HG03457 (cell line): ENCODE measurements at regions not wholly inside any gene's neighbourhood (a gene's known extent, or its start where the extent isn't known, plus 50 kb on each side); places are given as distances from the start of the nearest gene placed in this dataset.

Experiments used
- ATAC-seq: cut with Tn5 transposase; IDR thresholded peaks from one replicate; pipeline ENCODE4 v1.9.1; 2021; ENCODE audit warnings: moderate number of reproducible peaks; ENCODE audit not compliant: unreplicated experiment

GRCh38 chr16:66315210-66315825 lies 51.2 kb upstream of the CDH5 start:
- peak; percentile 95 for ATAC-seq

GRCh38 chr16:66311306-66311705 lies 55.2 kb upstream of the CDH5 start:
- ATAC-seq = no peak

DNA sequence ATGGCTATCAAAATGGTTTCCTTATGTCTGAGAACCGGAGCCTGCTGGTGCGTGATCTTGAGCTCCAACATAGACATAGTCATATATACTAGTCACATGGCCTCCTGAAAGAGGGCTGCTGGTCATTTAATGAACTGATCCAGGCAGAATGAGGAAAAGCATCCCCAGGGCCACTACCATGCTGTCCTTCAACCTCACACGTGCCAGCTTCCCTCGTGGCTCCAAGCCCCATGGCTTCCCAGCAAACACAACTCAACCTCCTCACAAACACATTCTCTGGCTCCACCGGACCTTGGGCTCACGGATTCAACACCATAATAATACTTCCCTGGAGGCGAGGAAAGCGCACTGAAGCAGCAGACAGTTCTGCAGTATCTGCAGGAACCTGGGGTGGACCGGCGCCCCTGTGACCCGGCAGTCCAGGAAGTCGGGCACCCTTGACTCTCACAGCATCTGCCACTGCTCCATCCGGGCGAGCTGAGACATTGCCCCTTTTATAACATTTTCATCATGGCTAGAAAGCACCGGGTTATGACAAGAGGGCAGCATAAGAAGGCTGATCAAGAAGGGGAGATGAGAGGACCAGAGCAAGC lies 57.2 kb upstream of the CDH5 start:
- no peak for ATAC-seq

DNA sequence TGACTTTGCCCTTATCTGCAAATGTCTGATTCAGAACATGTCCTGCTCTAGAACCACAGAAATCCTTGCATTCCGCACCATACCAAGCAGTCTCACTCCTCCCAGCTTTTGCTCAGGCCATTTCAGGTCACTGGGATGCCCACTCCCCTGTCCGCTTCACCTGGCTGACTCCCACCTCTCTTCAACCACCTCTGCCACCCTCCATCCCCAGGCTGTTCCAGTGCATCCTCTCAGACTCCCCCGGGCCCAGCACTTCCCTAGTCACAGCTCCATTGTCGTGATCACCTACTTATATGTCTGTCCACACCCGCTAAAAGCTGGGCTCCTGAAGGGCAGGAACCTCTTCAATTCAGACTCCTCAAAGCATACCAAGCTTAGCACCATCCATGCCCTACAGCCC lies 58.4 kb upstream of the CDH5 start:
- no peak for ATAC-seq

DNA sequence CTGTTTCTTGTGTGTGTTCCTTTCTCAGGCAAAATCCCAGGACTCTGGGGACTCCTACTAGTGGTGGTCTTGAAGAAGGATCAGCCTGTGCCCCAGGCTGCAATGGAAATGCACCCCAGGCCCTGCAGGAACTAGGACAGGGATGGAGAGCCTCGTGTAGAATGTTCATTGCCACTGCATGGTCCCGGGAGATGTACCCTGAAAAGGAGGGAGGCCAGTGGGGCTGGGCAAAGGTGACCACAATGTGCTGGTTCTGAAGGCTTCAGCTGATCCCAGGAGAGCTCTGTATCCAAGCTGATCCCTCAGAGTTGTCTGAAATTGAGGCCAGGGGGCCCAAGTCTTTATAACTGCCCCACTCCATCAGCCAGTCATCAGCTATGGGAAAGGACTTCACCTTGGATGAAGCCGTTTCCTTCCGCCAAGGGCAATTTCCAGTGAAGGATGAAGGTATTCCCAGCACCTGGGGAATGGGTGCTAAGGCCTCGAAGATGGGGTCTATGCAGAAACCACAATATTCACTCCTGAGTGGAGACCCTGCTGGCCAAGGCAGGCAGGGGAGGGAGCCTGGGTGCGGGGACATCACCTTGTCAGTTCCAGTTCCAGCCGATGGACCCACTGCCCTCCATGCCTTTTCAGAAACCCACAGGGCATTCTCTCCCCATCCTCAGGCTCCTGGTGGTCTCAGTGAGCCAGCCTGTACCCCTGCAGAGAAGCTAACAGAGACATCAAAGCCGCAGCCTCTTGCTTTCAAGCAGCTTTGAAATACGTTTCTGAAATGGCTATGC lies 59.9 kb upstream of the CDH5 start:
- no peak for ATAC-seq

GRCh38 chr16:66304961-66305360 lies 61.5 kb upstream of the CDH5 start:
- no peak for ATAC-seq

DNA sequence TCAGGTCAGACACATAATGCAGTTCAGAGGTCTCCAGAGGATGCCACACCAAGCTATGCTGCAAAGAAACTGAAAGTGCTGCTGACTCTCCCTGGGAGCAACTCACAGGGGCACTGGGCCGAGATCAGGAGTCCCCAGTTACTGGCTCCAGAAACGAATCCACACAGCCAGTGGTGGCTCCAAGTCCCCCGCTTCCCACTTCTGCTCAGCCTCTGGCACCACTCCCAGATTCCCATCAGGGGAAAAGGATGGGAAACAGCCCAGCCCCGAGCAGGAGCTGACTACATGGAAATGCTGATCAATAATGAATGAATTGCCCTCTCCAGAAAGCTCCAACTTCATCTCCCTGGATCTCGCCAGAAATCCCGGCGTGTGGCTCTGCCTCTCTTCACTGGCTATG lies 62.3 kb upstream of the CDH5 start:
- ATAC-seq = no peak

- ATAC-seq = no peak
Observed at GRCh38 chr16:66300501-66300900, 66.0 kb upstream of the CDH5 start.

GRCh38 chr16:66300037-66300436 lies 66.5 kb upstream of the CDH5 start:
- ATAC-seq = no peak

DNA sequence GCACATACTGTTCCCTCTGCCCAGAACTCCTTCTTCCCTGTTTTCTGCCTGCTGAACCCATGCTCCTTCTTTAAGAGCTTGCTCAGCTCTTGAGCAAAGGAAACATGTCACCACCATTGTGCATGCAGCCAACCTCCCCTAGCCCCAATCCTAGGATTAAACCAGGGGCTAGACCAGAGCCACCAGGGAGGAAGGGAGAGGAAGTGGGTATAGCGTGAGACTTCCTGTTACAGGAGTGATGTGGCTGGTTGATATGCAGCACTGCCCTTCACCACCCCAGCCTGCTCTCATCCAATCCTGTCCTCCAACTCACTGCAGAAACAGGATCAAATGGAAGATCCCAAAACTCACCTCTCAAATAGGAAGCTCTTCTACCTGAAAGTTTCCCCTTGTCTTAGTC lies 67.1 kb upstream of the CDH5 start:
- ATAC-seq = no peak

DNA sequence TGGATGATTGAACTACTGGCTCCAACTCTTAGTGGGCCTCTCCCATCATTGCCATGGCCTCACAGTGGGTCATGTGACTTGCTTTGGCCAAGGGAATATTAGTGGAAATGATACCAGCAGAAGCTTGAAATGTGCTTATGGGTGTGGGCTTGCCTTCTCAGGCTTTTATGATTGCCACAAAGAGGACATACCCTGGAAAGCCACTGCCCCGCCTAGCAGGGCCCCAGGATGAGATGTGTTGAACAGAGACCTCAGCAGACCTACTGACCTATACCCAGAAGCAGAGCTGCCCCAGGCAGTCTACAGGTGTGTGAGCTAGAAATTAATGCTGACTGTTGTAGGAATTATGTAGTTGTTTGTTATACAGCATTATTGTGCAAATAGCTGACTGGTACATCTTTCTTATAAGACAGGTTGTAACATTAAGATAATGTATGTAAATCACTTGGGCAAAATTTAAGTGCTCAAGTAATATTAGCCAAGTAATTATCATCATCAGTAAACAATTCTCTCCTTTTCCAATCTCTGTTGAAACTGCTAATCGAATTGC lies 67.8 kb upstream of the CDH5 start:
- ATAC-seq = no peak

DNA sequence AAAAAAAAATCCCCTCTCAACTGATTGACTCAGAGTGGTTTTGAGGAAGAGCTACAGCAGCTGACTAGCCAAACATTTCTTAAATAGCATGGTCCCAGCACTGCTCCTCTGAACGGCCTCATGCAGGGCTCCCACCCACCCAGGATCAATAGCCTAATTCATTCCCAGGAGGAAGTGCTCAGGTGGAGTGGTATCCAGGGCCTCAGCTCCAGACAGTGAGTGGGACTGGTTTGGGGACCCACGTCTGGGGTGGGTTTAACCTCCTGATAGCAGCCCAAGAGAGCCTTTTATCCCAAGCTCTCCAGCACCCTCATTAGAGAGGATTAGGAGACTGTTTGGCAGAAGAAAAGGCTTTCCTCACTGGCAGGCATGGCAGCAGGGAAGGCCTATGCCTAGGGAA lies 68.5 kb upstream of the CDH5 start:
- ATAC-seq = no peak

DNA sequence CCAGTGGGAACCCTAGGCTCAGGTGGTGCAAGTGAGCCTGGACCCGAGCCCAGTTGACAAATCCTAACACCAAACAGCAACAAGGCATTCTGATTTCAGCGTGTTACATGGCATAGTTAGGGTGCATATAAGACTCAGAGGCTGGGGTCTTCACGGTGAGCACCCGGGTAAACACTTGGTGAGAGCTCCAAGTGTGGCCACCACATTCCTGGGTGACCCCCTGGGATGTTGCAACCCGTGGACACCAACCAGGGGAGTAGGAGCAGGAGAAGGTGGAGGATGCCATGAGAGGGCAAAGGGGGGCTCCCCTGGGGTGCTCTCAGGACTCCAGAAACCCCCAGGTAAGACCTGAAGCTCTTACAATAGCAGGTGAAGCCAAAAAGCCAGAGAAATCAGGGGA lies 69.9 kb upstream of the CDH5 start:
- ATAC-seq = no peak

GRCh38 chr16:66295761-66296546 lies 70.5 kb upstream of the CDH5 start:
- no peak for ATAC-seq

DNA sequence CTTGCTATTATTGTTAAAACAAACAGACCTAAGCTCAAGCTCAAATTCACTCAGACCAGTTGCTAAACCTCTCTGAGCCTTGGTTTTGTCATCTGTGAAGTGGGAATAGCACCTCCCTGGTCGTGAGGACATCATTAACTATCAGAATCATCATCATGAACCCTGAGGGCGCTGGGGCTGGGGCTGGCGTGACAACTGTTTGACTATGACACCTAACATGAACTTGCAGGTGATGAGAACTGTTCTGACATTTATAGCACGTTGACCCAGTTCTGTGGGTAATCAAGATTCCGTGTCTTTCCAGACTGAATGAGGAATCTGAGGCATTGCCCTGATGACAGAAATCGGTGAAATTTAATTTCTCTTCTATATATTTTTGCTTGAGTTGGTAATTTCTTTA lies 71.3 kb upstream of the CDH5 start:
- no peak for ATAC-seq

DNA sequence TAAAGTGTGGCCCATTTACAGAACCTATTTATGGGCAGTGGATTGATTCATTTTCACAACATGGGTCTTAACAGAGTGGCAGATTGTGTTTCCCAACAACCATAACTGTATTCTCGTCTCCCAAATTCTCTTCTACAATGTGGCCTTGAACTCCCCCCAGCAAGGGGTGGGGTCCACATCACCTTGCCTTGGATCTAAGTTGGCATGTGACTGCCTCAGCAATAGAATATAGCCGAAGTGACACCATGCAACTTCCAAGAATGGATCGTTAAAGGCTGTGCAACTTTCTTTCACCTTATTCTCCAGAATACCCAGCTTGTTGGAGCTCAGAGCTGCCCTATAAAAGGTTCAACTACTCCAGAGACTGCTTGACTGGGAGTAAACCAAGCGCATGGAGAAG lies 72.0 kb upstream of the CDH5 start:
- ATAC-seq = no peak

DNA sequence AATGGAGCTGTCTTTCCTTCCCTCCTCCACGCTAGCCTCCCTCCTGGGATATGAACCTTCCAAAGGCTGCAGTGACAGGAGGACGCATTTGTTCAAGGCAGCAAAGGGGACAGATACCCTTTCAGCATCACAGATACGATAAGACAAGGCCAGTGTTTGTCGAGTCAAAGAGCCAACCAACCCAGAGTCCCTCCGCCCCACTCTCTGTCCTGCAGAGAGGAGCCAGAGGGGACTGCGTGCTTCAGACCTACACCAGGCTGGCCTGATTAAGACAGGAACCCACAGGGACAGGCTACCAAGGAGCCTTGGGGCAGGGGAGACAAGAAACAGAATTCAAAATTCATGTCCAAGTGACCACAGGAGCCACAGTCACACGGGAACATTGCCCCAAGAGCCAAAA lies 72.6 kb upstream of the CDH5 start:
- no peak for ATAC-seq

DNA sequence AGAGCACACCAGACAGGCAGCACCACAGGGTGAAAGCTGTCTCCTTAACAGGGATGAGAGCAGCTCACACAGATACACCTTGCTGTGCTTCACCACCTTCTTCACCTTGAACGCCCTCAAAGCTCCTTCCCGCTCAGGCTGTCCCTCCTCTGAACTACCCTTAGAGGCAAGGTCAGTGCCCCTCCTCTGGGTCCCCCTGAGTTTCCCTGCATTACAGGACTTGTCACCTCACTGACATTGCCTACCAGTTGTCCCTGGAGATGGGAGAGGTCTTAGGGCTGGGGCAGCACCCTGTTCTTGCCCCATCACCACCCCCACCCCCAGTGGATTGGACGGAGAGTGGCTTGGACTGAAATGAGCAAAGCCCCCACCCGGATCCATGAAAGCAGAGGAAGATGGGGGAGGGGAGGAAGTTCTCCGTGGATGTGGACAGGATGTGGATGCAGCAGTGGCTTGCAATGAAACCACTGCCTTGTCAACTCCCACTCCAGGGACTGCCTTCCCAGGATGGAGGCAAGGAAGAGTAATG lies 73.2 kb upstream of the CDH5 start:
- ATAC-seq = no peak

DNA sequence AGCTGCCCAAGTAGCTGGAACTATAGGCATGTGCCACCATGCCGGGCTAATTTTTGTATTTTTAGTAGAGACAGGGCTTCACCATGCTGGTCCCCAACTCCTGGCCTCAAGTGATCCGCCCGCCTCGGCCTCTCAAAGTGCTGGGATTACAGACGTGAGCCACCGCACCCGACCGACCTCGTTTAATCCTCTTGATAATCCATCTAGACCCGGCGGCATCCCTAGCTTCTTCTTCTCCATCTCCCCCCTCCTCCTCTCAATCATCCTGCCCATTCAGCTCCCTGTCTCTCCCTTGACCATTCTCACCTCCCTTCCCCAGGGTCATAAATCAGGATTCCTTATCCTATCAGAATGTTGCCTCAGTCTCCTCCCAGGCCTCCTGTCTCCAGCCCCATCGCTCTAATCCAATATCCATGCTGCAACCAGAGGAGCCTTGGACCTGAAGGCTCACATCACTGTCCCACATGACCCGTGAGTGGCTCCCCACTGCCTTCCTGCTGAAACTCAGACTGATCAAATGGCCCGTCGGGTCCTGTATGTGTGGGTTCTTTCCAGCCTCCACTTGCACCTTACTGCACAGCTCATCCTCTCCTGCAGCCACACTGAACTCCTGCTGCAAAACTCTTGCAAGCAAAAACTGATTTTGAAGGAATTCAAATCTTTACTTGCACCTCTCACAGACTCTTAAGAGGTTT lies 74.1 kb upstream of the CDH5 start:
- no peak for ATAC-seq

DNA sequence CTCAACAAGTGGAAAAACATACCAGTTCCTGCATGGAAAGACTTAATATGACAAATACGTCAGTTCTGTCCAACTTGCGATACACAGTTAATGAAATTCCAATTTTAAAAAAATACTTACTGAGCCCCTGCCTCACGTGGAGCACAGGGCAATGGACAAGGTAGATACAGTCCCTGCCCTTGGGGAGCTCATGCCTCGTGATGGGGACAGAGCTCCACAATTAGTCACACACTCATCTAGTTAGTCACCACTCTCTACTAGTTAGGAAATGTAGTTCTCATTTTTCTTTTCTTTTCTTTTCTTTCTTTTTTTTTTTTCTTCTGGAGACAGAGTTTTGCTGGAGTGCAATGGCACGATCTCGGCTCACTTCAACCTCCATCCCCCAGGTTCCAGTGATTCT lies 74.7 kb upstream of the CDH5 start:
- no peak for ATAC-seq

DNA sequence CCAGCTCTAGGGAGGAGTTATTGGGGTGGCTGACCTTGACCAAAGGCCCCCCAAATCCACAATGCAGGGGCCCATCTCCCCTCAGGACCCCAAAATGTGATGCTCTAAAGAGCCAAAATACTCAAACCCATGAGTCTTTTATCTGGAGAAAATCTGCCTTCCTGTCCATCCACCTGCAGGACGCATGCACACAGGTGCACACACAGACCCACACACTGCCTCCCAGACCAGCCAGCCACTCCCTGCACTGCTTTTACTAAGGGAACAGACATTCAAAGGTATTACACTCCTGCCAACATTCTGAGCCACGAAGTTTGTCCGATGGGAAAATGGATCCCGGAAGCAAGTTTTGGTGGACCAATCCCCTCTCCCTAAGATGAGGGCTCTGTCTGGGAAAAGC lies 76.1 kb upstream of the CDH5 start:
- no peak for ATAC-seq
